ENCODE measurements at regions not wholly inside any gene's neighbourhood (a gene's known extent, or its start where the extent isn't known, plus 50 kb on each side); places are given as distances from the start of the nearest gene placed in this dataset.

GRCh38 chr2:175293195-175293594 is 111.7 kb upstream of the ATP5MC3 start:
- no peak for TF ChIP-seq POLR2A (IDR thresholded peaks at IDR 0.05)
- no peak for TF ChIP-seq CTCF (IDR thresholded peaks at IDR 0.05)
- Histone ChIP-seq H3K9me3 (peaks cover 0 to 13% (median 0%) of the 10 kb centered on the region in 12 donors), H3K4me1 (no peaks in the 10 kb centered on the region), H3K27me3 (peaks cover 0 to 47% (median 3%) of the 10 kb centered on the region in 9 donors), H3K4me3 (no peak overlapping the region), H3K36me3 (no peaks in the 10 kb centered on the region), H3K27ac (no peak overlapping the region)
- no peak for DNase-seq
- intact Hi-C loops (cut with DNase I) = no loop called here
- no peak for ATAC-seq
- WGBS, 4 donors = 85 to 96% (median 85%) methylated on average over 3 of the region's 3 CpGs

GRCh38 chr2:175282886-175283285 is 101.4 kb upstream of the ATP5MC3 start:
- intact Hi-C loops (cut with DNase I) = loop anchor here in 9 of 10 donors (1.0 to 10.0 kb wide), 9 partner anchors 76 to 248 kb away; no protein-coding TSS in a partner anchor

GRCh38 chr2:175282300-175282699 is 100.8 kb upstream of the ATP5MC3 start:
- DNase-seq = no peak
- TF ChIP-seq CTCF (IDR thresholded peaks at IDR 0.05) (peak; percentile 20 to 62 (median 44)), POLR2A (IDR thresholded peaks at IDR 0.05) (no peak)
- Histone ChIP-seq H3K4me1 (no peaks in the 10 kb centered on the region), H3K36me3 (no peaks in the 10 kb centered on the region), H3K9me3 (no peaks in the 10 kb centered on the region), H3K27me3 (peaks cover 0 to 5% (median 0%) of the 10 kb centered on the region in 9 donors), H3K4me3 (no peak overlapping the region), H3K27ac (no peak overlapping the region)
- intact Hi-C loops (cut with DNase I) = loop anchor here in 9 of 10 donors (1.0 to 10.0 kb wide), 9 partner anchors 75 to 247 kb away; no protein-coding TSS in a partner anchor
- peak in 3 of 4 donors; percentile 47 to 59 (median 48) for ATAC-seq
- 70 to 78% (median 74%) methylated on average over 1 of the region's 1 CpG for WGBS, 4 donors

More at GRCh38 chr2:175282886-175283285, 101.4 kb upstream of the ATP5MC3 start:
- Histone ChIP-seq H3K4me1 (no peaks in the 10 kb centered on the region), H3K27me3 (peaks cover 0 to 5% (median 0%) of the 10 kb centered on the region in 9 donors), H3K4me3 (no peak overlapping the region), H3K9me3 (no peaks in the 10 kb centered on the region), H3K27ac (no peak overlapping the region), H3K36me3 (no peaks in the 10 kb centered on the region)
- no peak for ATAC-seq
- 49 to 73% (median 66%) methylated on average over 2 of the region's 2 CpGs for WGBS, 4 donors
- DNase-seq = no peak
- TF ChIP-seq POLR2A (IDR thresholded peaks at IDR 0.05) = no peak
- no peak for TF ChIP-seq CTCF (IDR thresholded peaks at IDR 0.05)

- WGBS, 4 donors = 88 to 97% (median 92%) methylated on average over 2 of the region's 2 CpGs
- Histone ChIP-seq H3K27me3 (peaks cover 0 to 3% (median 0%) of the 10 kb centered on the region in 9 donors), H3K4me1 (peaks cover 0 to 5% (median 0%) of the 10 kb centered on the region in 12 donors), H3K9me3 (no peaks in the 10 kb centered on the region), H3K36me3 (no peaks in the 10 kb centered on the region), H3K27ac (no peak overlapping the region), H3K4me3 (no peak overlapping the region)
- intact Hi-C loops (cut with DNase I) = loop anchor here in 1 of 10 donors (10.0 kb wide), 1 partner anchor 163 kb away; no protein-coding TSS in a partner anchor
- TF ChIP-seq CTCF (IDR thresholded peaks at IDR 0.05) (no peak), POLR2A (IDR thresholded peaks at IDR 0.05) (no peak)
- DNase-seq (no peak), ATAC-seq (no peak)
Observed at GRCh38 chr2:175277772-175278171, 96.3 kb upstream of the ATP5MC3 start.
